Fibroblast of pulmonary artery (primary cell): ENCODE measurements at regions not wholly inside any gene's neighbourhood (a gene's known extent, or its start where the extent isn't known, plus 50 kb on each side); places are given as distances from the start of the nearest gene placed in this dataset.

Experiments used
- DNase-seq: peaks from one replicate; pipeline ENCODE4 v3.0.0-alpha.2; 2010; ENCODE audit warnings: low read depth
- H3K4me3 ChIP-seq: replicated peaks from 2 replicates; pipeline ENCODE4 v1.5.1; 2011; ENCODE audit warnings: low read depth, mild to moderate bottlenecking, control low read depth, low read length, moderate library complexity
- TF ChIP-seq, protein P1 (sequence below): IDR thresholded peaks from 2 replicates; pipeline ENCODE4 v1.5.1; 2011; ENCODE audit warnings: mild to moderate bottlenecking, control low read depth, low read length, inconsistent platforms; ENCODE audit errors: missing control alignments

DNA sequence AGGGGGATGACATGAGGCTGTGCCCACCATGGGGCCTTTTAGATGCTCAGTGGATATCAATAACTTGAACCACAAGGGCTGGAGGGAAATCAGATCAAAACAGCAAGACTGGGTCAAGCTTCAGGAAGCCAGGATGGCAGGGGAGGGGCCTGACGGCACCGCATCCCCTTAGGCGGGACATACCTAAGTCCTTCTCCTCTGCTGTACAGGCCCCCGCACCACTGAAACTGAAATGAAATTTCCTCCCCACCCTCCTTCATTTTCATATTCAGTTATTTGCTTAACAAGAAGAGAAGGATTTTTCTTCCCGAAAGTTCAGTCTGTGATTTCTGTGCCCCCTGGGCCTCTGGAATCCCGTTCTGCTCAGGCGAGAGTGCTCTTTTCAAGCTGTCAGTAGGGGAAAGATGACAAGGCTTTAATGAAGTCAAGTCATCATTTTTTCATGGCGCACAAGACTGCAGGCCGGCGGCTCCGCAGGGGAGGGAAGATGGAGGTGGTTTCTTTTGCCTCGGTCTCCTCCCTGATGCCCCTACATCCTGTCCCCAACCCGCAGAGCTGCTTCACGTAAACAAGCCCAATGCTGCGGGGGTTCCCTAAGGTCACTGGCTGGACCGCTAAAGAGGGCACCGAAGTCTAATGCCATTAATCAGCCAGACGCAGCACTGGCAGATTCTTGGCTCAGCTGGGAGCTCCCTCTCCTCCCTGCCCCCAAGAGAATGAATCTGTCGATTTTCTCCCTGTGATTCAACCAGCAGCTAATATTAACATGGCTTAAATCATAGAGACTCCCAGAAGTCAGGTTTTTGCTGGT lies 264.8 kb downstream of the C1orf94 start:
- DNase-seq, result no peak
- H3K4me3 ChIP-seq, result no peak overlapping the region
- TF ChIP-seq, protein P1, sequence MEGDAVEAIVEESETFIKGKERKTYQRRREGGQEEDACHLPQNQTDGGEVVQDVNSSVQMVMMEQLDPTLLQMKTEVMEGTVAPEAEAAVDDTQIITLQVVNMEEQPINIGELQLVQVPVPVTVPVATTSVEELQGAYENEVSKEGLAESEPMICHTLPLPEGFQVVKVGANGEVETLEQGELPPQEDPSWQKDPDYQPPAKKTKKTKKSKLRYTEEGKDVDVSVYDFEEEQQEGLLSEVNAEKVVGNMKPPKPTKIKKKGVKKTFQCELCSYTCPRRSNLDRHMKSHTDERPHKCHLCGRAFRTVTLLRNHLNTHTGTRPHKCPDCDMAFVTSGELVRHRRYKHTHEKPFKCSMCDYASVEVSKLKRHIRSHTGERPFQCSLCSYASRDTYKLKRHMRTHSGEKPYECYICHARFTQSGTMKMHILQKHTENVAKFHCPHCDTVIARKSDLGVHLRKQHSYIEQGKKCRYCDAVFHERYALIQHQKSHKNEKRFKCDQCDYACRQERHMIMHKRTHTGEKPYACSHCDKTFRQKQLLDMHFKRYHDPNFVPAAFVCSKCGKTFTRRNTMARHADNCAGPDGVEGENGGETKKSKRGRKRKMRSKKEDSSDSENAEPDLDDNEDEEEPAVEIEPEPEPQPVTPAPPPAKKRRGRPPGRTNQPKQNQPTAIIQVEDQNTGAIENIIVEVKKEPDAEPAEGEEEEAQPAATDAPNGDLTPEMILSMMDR, result no peak

DNA sequence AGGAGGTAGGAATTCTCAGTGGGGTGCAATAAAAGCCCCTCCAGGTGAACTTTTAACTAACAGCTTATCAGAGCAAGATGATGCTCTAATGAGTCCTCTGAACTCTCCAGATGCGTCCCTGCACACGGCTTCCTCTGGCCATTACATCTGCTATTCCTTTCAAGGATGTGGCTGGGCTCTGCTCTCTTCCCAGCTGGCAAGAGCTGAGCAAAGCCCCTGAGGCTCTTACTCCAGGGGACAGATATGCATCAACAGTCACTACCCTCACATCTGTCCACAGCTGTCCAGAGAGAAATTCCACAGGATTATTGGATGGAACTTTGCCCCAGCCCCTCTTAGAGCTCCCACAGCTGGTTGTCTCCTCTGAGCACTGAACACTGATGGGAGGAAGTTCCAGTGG lies 267.8 kb downstream of the C1orf94 start:
- DNase-seq, result no peak
- no peak overlapping the region for H3K4me3 ChIP-seq
- TF ChIP-seq, protein P1, result no peak

DNA sequence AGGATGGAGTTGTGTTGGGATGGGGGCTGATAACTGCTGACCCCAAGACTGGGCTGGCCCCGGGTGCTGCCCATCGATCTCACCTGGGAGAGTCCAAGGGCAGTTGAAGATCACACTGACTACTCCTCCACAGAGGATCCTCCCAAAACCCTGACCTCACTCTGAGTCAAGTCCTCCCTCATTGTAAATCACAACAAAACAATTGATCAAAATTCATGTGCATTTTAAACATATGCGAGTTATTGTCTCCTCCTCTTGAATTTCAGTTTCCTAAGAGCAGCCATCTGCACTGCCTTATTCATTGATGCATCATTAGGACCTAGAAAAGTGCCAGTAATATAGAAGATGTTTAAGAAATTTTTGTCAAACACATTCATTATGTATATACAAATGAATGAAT lies 273.6 kb downstream of the C1orf94 start:
- DNase-seq, result no peak
- TF ChIP-seq, protein P1, result no peak
- H3K4me3 ChIP-seq, result no peak overlapping the region

DNA sequence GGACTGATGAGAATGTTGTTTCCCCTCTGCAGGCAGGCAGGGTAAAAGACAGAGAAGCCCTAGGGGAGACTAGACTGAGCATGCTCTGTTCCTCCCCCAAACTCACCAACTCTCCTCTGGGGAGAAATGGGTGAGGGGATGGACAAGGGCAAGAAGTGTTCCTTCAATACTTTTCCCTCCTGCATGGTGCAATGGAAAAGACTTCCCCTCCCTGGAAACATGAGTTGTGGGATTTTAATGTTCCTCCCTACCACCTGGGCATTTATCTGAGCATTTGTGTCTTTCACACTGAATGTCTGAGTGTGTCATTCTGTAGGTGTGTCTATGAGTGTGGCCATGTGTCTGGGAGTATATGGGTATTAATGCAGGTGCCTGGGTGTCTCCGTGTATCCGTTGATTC lies 275.7 kb downstream of the C1orf94 start:
- DNase-seq, result no peak
- TF ChIP-seq, protein P1, result no peak
- H3K4me3 ChIP-seq, result no peak overlapping the region

DNA sequence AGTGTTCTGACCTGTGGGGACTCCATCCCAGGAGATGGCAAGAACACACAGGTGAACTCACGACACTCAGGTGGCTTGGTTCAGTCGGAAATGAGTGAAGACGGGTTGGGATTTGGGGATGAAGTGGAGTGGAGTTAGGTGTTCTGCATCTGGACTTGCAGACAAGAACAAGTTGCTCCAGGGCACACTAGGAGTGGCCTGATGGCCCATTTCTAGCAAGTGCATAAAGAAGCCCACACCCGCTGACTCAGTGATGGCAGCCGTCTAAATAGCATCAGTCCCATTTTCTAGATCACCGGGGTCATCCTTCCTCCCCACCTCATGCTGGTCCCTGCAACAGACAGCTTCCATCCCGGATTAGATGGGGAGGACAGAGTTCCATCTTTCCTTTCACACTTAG lies 278.4 kb downstream of the C1orf94 start:
- TF ChIP-seq, protein P1, result no peak
- DNase-seq, result no peak

DNA sequence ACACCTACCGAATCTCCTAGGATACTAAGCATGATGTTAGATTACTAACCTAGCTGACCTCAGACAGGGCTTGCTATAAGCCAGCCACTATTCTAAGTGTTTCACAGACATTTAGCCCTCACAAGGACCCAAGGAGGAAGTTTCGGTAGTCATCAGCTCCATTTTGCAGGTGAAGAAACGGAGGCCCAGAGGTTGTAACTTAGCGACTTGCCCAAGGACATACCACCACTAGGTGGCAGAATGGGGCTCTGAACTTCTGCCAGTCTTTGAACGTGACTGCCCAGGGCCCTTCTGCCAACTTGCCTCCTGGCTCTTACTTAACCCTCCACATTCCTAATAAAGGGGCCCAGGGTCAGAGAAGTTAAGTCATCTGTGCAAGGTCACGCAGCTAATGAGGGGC lies 283.5 kb downstream of the C1orf94 start:
- peak; percentile 1 for DNase-seq
- H3K4me3 ChIP-seq, result no peak overlapping the region
- TF ChIP-seq, protein P1, result peak; percentile 12

More for the DNA sequence above, 278.4 kb downstream of the C1orf94 start:
- H3K4me3 ChIP-seq, result no peak overlapping the region

DNA sequence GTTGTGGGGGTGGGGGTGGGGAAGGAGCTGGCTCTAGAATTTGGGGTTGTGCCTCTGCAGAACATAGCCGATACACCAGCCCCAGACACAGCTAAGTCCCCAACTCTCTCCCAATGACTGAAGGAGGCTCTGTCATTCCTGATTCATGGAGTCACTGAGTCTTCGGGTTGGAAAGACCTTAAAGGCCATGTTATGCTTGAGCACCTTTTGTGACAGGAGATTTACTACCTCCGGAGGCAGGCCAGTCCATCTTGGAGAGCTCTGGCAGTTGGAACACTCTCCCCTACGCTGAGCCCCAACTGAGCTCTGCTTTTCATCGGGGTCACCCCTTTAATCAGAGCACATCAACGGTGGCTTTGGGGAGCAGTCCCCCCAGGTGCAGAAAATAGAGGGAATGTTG lies 284.4 kb upstream of the GJB5 start:
- H3K4me3 ChIP-seq, result no peak overlapping the region
- TF ChIP-seq, protein P1, result no peak
- DNase-seq, result no peak
